GM19239 (cell line): ENCODE measurements at regions not wholly inside any gene's neighbourhood (a gene's known extent, or its start where the extent isn't known, plus 50 kb on each side); places are given as distances from the start of the nearest gene placed in this dataset.
"Not testable (repeated sequence)": the region's sequence is repeated elsewhere in the genome, so short reads cannot be mapped to it uniquely, and the experiment has no call there.

Experiments
- DNase-seq: peaks from one replicate; pipeline ENCODE4 v3.0.0; 2011; ENCODE audit warnings: low spot score; ENCODE audit not compliant: insufficient read length
- FAIRE-seq: peaks from 2 replicates; lab custom pipeline; 2011; peaks lifted over from hg19 to GRCh38; lab: Jason Lieb, UNC

DNA sequence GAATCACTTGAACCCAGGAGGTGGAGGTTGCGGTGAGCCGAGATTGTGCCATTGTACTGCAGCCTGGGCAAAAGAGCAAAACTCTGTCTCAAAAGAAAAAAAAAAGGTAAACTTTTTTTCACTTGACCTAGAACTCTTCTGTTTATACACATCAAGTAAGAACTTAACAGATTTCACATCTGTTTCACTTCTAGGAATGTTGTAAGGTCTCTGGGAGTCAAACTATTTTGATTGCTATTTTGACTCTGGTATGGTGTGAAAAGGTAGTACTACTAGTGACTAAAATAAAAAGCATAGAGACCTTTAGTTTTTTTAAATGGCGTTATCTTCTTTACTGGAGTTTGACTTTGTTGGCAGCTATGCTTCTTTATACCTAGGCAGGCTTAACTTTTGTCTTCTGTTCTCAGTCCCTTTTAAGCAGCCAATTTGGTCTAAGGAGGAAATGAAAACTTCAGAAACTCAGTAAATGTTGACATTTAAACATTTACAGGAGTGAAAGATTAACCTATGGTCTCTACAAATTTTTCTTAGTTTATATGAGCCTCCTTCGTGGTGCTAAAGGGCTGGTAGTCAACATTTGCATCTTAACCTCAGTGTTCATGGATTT is 84.7 kb downstream of the METTL2B start:
- peak; percentile 6 for DNase-seq
- peak; percentile 88 for FAIRE-seq

DNA sequence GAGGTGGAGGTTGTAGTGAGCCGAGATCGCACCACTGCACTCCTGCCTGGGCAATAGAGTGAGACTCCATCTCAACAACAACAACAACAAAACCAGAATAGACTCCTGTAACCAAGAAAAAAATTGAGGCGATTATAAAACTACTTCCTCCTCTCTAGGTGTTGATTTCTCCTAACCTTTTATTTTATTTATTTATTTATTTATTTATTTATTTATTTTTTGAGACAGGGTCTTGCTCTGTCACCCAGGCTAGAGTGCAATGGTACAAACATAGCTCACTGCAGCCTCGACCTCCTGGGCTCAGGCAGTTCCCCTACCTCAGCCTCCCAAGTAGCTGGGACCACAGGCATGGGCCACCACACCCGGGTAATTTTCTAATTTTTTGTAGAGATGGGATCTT is 86.2 kb downstream of the METTL2B start:
- not testable (repeated sequence) for FAIRE-seq, DNase-seq

DNA sequence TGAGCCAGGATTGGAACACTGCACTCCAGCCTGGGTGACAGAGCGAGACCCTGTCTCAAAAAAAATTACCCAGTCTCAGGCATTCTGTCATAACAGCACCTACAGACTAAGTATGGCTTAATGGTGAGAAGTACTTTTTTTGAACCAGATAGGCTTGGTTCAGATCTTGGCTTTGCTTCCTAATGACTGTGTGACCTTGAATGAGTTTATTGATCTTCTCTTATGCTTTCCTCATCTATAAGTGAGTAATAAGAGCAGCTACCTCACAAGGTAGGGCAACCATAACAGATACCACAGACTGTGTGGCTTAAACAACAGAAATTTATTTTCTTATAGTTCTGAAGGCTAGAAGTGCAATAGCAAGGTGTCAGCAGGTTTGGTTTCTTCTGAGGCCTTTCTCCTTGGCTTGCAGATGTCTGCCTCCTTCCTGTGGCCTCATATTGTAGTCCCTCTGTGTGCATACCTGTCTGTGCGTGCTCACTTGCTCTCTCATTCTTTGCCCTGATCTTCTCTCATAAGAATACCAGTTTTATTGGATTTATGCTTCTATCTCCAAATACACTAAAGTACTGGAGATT is 87.7 kb downstream of the METTL2B start:
- FAIRE-seq, DNase-seq: not testable (repeated sequence)

DNA sequence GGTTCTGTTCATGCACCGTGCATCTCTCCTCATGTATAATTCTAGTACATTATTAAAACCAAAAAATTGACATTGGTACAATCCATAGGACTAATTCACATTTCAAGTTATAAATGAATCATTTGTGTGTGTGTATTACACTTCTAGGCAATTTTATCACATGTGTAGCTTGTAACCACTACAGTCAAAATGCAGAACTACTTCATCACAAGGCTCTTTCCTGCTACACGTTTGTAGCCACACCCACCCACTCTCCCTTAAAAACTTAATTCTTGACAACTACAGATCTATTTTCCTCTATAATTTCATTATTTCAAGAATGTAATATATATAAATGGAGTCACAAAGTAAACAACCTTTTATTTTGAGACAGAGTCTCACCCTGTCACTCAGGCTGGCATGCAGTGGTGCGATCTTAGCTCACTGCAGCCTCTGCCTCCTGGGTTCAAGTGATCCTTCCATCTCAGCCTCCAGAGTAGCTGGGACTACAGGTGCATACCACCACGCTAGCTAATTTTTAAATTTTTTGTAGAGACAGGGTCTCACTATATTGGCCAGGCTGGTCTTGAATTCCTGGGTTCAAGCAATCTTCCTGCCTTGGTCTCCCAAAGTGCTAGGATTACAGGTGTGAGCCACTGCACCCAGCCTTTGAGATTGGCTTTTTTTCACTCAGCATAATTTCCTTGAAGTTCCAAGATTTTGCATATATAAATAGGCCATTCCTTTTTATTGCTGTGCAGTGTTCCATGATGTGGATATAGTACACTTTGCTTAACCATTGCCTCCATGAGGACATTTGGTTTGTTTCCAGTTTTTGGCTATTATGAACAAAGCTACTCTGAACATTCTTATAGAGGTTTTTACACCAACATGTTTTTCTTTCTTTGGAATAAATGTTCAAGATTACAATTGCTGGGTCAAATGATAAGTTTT is 88.7 kb downstream of the METTL2B start:
- DNase-seq, FAIRE-seq: not testable (repeated sequence)

DNA sequence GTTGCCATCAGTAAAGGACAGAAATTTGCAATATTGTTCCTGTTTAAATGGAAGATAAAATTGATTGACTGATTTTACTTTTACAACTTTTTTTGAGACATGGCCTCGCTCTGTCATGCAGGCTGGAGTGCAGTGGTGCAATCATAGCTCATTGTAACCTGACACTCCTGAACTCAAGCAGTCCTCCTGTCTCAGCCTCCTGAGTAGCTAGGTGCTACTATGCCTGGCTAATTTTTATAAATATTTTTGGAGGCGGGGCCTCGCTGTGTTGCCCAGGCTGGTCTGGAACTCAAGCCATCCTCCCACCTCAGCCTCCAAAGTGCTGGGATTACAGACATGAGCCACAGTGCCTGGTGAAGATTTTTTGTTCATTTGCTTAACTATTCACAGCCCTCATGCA is 96.8 kb upstream of the GARIN1A start:
- not testable (repeated sequence) for FAIRE-seq, DNase-seq

DNA sequence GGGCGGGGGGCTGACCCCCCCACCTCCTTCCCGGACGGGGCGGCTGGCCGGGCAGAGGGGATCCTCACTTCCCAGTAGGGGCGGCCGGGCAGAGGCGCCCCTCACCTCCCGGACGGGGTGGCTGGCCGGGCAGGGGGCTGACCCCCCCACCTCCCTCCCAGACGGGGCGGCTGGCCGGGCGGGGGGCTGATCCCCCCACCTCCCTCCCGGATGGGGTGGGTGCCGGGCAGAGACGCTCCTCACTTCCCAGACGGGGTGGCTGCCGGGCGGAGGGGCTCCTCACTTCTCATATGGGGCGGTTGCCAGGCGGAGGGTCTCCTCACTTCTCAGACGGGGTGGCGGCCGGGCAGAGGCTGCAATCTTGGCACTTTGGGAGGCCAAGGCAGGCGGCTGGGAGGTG is 95.1 kb upstream of the GARIN1A start:
- not testable (repeated sequence) for DNase-seq, FAIRE-seq

DNA sequence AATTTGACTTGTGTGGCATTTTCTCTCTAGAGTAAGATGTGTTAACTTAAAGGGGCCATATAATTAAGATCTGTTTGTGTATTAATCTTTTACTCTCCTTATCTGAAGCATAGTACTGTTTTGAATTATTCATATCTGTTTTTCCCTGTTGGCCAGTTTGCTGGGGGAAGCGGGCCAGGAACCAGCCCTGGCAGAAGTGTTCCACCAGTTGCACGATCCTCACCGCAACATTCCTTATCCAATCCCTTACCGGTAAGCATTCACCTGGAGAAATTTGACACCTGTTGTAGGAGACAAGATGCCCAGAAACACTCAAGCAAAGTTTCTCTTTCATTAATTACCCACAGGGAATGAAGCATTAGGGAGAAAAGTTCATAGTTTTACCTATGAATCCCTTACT is 92.2 kb upstream of the GARIN1A start:
- DNase-seq, FAIRE-seq: not testable (repeated sequence)

DNA sequence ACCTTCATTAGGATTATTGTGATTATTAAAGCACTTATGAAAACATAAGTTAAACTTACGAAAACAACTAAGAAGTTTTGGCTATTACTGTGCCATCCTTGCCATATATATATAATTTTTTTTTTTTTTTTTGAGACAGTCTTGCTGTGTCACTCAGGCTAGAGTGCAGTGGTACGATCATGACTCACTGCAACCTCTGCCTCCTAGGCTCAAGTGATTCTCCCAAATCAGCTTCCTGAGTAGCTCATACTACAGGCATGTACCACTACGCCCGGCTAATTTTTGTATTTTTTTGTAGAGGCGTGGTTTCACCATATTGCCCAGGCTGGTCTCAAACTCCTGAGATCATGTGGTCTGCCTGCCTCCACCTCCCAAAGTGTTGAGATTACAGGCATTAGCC is 91.0 kb upstream of the GARIN1A start:
- not testable (repeated sequence) for FAIRE-seq, DNase-seq

DNA sequence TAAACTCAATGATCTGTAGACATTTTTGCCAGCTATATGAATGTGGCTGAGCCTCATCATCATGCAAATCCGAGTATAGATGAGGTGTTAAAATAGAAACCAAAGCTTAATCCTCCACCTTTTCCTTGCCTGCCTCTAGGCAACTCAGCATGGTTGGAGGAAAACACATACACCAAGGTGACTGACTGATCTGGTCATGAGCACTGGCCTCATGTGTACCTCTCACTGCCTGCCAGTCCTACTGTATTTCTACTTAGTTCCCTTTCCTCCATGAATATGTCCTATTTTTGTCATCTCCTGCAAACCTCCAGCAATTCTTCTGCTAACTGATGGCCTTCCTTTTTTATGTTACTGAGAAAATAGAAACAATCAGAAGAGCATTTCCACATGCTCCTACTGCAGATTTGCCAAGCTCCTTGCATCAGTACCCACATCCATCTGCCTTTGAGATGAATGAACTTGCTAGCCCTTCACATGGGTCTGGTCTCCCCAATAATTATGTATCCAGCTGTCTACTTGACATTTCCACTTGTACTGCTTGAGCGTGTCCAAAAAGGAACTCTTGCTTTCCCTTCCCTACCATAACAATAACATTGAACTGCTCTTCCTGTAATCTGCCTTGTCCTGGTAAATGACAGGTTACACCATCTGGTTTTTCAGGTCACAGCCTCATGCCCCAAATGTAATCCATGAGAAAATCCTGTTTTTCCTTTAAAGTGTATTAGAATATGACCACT is 90.1 kb upstream of the GARIN1A start:
- peak; percentile 4 for FAIRE-seq
- DNase-seq = not testable (repeated sequence)

DNA sequence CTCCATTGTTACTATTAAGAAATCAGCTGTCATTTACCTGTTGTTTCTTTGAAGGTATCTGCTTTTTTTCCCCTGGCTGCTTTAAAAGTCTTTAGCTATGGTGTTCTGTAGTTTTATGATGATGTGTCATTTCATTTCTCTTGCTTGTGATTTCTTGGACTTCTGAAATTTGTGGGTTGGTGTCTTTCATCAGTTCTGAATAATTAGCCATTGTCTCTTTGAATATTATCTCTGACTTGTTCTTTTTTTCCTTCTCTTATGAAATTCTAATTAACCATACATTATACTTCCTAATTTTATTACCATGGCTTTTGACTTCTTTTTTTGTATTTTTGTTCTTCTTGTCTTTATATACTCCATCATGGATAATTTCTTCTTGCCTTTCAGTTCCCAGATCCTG is 85.4 kb upstream of the GARIN1A start:
- FAIRE-seq, DNase-seq: not testable (repeated sequence)

DNA sequence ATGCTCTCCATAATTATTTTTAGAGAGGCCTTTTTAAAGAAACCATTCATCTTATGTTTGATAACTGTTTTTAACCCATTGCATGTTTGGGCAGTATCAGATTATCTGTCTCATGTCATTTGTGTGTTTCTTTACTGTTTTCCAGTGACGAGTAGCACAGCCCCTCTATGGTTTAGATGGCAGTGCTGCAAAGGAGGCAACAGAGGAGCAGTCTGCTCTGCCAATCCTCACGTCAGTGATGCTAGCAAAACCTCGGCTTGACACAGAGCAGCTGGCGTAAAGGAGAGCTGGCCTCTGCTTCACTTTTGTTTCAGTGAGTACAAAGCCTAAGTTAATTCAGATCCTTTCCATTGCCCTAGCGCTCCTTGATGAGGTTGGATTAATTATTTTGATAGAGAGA is 80.4 kb upstream of the GARIN1A start:
- FAIRE-seq (peak; percentile 11), DNase-seq (no peak)

DNA sequence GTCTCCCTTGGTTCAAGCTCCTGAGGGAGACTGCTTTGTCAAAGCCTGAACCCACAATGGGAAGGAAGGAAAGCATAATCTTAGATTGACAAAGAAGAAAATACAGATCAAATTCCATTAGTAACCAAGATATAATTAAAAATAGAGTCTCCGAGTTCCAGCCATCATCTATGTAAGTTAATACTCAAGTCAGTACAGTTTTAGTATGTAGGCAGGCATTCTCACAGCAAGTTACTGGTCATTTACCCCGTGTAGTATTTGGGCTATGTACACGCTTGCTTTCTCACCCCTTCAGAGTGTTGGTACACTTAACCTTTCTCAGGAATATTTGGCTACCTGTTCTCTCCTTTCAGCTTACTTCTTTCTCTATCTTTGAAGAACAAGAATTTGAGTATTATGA is 79.9 kb upstream of the GARIN1A start:
- not testable (repeated sequence) for DNase-seq
- peak; percentile 45 for FAIRE-seq

DNA sequence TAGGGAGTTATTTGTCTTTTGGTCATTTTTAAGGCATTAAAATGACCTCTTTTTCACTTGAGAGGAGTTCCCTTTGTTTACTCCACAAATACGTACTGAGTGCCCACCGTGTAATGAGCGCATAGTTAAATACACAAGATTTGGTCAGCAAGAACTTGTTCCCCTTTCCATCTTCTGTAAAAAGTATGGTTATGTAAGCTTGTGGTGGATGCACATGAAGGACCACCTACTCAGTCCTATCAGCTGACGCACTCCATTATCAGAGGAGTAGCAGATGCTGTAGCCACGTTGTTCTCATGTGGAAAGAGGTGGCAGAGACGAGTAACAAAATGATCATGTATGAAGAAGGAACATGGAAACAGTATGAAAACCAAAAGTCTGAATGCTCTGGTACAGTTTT is 78.0 kb upstream of the GARIN1A start:
- not testable (repeated sequence) for DNase-seq, FAIRE-seq

DNA sequence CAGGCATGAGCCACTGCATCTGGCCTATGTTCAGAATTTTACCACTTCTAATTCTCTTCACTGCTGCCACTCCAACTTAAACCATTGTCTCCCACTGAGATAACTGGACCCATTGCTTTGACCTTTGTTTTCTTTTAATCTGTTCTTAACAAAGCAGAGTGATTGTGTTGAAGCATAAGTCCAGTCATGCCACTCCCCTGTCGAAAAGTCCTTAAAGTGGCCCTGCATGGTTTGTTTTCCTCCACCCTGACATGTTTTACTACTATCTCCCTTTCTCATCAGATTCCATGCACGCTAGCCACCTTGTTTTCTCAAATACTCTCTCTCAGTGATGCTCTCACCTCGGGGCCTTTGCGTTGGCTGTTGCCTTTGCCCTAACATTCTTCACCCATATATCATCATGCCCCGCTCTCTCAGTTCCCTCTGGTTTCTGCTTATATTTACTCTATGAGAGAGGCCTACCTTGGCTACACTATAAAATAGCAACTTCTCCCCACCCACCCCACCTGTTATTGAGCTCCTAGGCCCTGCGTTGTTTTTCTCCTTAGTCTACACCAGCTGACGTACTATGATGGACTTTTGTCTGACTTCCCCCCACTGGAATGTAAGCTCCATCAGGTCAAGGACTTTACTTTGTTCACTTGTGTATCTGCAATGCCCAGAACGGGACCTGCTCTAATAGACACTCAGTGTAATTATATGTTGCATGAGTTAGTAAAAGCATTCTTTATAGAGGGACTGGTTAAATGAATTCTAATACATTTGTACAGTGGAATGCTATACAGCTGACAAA is 75.6 kb upstream of the GARIN1A start:
- FAIRE-seq = not testable (repeated sequence)

DNA sequence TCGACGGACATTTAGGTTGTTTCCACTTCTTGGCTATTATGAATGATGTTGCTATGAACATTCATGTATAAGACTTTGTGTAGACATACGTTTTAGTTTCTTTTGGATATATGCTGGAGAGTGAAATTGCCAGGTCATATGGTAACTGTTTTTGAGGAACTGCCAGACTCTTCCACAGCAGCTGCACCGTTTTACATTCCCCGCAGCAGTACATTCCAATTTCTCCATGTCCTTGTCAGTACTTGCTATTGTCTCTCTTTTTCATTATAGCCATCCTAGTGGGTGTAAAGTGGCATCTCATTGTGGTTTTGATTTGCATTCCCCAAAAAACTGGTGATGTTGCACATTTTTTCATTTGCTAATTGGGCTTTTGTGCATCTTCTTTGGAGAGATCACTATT is 73.1 kb upstream of the GARIN1A start:
- not testable (repeated sequence) for FAIRE-seq, DNase-seq

More for the DNA sequence above, 75.6 kb upstream of the GARIN1A start:
- not testable (repeated sequence) for DNase-seq

DNA sequence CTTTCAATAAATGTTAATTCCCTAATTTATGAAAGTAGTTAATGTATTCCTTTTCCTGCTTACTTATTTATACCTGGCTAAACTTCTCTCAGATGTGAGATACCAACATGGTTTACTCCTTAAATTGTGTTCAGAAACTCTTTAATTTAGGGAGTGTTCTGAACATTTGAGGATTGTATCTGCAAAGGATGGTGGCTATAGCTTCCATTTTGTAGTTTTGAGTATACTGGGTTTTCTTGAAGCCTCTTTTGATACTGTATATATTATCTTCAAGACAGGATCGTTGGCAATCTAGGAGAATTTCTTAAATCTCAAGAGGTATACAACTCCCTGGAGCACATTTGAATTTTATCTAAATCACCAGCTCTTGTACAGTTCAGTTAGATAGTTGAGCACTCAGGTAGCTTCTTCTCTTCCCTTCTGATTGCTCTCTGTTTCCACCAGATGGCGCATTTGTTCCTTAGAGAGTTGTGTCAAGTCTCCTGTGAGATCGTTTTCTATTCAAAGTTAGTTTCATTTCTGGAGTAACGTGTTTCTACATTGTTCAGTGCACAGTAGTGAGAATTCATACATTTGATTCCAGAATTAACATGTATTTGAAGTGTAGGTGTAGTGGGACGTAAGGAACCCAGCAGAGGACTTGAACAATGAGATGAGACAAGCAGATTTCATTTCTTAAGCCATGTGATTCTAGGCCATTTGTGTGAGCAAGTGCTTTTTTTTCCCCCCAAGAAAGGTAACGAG is 63.2 kb upstream of the GARIN1A start:
- DNase-seq = not testable (repeated sequence)
- FAIRE-seq = peak; percentile 98

DNA sequence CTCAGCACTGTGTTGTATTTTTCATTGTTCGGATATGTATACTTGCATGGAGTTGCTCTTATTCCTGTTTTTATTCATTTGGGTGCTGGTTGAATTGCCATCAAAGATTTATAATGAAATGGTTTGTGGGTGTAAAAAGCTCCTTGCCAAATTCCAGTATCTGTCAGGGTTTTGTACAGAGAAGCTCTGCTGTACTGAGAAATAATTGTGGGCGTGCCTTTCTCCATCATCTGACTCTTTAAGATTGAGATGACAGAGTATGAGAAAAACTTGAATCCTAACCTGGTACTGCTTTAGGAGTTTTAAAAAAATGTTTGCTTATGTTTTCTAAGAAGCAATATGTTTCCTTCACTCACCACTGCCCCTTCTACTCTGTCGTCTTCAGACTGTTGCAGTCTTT is 58.7 kb upstream of the GARIN1A start:
- not testable (repeated sequence) for FAIRE-seq, DNase-seq

DNA sequence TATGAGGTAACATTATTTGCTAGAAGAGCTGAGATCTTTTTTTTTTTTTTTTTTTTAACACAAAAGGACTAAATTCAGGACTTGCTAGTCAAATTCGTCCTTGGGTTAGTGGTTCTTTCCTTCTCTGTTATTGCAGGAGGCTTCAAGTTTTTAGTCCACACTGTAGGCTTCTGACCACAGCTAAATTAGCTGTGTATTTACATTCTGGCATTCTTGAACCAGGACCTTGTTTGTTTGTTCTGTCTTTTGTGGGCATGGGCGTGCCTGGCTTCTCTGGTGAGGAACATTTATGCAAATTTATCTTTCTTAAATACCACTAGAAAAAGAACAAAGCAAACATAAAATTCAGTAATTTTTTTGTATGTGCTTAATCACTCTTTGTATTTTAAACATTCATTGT is 57.3 kb upstream of the GARIN1A start:
- FAIRE-seq = peak; percentile 39

DNA sequence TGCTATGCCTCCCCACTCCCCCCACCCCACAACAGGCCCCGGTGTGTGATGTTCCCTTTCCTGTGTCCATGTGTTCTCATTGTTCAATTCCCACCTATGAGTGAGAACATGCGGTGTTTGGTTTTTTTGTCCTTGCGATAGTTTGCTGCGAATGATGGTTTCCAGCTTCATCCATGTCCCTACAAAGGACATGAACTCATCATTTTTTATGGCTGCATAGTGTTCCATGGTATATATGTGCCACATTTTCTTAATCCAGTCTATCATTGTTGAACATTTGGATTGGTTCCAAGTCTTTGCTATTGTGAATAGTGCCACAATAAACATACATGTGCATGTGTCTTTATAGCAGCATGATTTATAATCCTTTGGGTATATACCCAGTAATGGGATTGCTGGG is 55.3 kb upstream of the GARIN1A start:
- DNase-seq, FAIRE-seq: not testable (repeated sequence)

More for the DNA sequence above, 57.3 kb upstream of the GARIN1A start:
- DNase-seq = not testable (repeated sequence)
